ENCODE measurements at regions not wholly inside any gene's neighbourhood (a gene's known extent, or its start where the extent isn't known, plus 50 kb on each side); places are given as distances from the start of the nearest gene placed in this dataset.

DNA sequence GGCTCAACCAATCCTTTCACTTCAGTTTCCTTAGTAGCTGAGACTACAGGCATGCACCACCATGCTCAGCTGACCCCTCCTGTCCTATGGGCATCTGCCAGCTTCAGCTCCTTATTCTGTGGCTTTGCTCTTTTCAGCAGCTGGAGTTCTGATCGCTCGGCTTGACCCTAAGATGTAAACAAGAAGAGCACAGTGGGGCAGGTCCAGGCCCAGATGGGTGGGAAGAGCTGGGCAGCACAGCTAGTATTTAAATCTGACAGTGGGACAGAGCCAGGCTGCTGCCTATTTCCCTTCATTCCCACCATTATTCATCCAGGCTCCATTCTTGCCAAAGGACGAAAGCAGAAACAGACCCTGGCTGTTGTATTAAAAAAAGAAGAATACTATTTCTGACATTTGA, 494.9 kb upstream of the PODXL start:
- no peak for TF ChIP-seq CTCF (IDR thresholded peaks at IDR 0.05; ENCODE audit: insufficient read depth, low read depth, low read length)
- no peak for TF ChIP-seq EZH2 (IDR thresholded peaks at IDR 0.05; ENCODE audit: insufficient read depth, low read length)

Measured in astrocyte (in vitro differentiated cells and primary cell).